SK-N-MC (cell line): ENCODE measurements at regions not wholly inside any gene's neighbourhood (a gene's known extent, or its start where the extent isn't known, plus 50 kb on each side); places are given as distances from the start of the nearest gene placed in this dataset.

ENCODE experiments used
- EZH2 ChIP-seq: fragments of 200-600 bp; sonication (generic); IDR thresholded peaks from one replicate; pipeline ENCODE4 v1.6.1; 2017; ENCODE audit warnings: antibody characterized with exemption
- FOXP2 ChIP-seq: optimal IDR thresholded peaks from 2 replicates; pipeline ENCODE3; 2011; ENCODE audit warnings: mild to moderate bottlenecking, moderate library complexity; ENCODE audit not compliant: insufficient read depth; ENCODE audit errors: extremely low read length, control extremely low read depth
- POLR2AphosphoS5 ChIP-seq: IDR thresholded peaks from 2 replicates; pipeline ENCODE4 v1.6.1; 2012; ENCODE audit warnings: mild to moderate bottlenecking, low read depth, low read length, borderline replicate concordance

DNA sequence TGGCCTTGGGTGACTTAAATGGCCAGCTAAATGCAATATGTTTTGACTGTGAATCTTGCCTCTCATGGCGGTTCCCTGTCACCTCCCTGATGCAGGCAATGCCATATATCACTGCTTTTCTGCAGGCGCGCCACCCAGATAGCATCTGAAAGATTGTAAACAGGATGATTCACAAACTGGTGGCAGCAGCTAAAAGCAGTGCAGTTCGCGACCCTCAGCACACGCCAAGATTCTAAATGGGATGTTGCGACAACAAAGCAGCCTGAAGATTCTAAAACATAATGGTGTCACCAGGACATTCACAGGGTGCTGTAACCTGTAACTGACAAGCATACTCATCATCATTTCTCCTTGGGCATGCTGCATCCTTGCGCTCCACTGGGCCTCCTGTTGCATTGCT, 440.4 kb upstream of the CADM1 start:
- TF ChIP-seq EZH2 (no peak), POLR2AphosphoS5 (no peak), FOXP2 (no peak)
